ENCODE measurements at regions not wholly inside any gene's neighbourhood (a gene's known extent, or its start where the extent isn't known, plus 50 kb on each side); places are given as distances from the start of the nearest gene placed in this dataset.

DNA sequence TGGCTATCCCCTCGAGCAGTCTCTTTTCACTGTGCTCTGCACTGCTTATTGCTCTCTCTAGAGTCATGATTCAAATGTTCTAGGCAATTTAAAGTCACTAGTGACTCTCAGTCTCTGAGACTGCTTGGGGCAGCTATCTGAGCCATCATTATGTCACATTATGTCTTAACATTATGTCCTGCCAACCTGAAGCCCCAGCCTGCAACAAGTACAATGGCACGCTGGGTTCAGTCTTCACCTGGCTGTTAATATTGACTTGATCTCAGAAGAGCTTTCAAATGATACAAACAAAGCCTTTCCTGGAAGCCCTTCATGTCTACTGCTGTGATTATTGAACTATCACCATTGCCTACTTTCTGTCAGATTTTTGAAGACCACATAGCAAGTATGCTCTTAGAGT, 128.1 kb upstream of the GRM7 start:
- no peak overlapping the region for H3K4me3 ChIP-seq (ENCODE audit: low read depth, low read length)
- H3K36me3 ChIP-seq (ENCODE audit: control insufficient read depth, insufficient read depth, low read length) = no peaks in the 10 kb centered on the region
- H3K9ac ChIP-seq (ENCODE audit: low read depth, low read length) = no peak overlapping the region
- no peaks in the 10 kb centered on the region for H3K4me1 ChIP-seq (ENCODE audit: control insufficient read depth, insufficient read depth, low read length)
- no peaks in the 10 kb centered on the region for H3K27me3 ChIP-seq (ENCODE audit: control insufficient read depth, insufficient read depth, low read length)
- no peaks in the 10 kb centered on the region for H3K9me3 ChIP-seq (ENCODE audit: control insufficient read depth, insufficient read depth, low read length)

DNA sequence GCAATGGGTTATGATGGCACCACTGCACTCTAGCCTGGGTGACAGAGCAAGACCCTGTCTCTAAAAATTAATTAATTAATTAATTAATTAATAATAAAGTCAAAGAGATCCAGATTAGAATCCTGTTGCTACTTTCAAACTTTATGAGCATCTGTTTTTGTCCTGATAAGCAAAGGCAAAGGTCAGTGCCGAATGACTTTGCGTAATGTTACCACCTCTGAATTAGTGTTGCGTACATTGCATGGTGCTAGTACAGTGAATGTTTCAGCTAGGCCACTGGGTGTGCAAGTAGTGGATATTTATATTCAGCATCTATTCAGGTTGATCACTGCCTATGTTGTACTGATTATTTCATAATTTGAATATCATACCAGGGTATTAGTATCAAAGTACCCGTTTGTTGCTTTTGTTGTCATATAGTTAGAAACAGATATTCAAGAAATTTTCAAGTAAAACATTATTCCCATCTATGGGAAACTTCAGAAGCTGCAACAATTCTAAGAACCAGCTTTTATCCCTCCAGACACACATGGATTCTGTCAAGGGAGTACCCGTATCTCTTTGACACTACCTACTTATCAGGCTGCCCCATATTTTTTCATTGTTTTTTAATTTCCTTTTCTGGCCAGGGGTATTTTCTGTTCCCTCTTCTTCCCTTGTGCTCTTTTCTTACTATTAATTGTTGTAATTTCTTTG, 127.1 kb upstream of the GRM7 start:
- no peak overlapping the region for H3K4me3 ChIP-seq (ENCODE audit: low read depth, low read length)

DNA sequence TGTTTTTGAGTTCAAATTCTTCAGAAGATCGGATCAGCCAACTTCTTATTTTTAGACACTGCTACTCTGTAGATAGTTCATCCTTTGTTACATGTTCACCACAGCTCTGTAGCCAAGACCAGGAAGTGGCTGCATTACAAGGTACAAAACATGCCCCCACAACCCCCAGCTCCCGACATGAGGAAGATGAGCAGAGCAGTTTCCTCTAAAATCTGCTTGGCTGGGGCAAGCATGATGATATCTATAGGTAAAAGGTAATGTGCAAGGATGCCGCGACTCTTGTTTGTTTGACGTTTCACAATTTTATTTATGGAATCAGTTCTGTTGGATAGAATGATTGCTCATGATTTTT, 126.5 kb upstream of the GRM7 start:
- Histone ChIP-seq H3K4me3 (ENCODE audit: low read depth, low read length) (no peak overlapping the region), H3K9ac (ENCODE audit: low read depth, low read length) (no peak overlapping the region), H3K27me3 (ENCODE audit: control insufficient read depth, insufficient read depth, low read length) (no peaks in the 10 kb centered on the region), H3K4me1 (ENCODE audit: control insufficient read depth, insufficient read depth, low read length) (no peaks in the 10 kb centered on the region), H3K9me3 (ENCODE audit: control insufficient read depth, insufficient read depth, low read length) (no peaks in the 10 kb centered on the region), H3K36me3 (ENCODE audit: control insufficient read depth, insufficient read depth, low read length) (no peaks in the 10 kb centered on the region)

More for the DNA sequence above, 127.1 kb upstream of the GRM7 start:
- no peaks in the 10 kb centered on the region for H3K27me3 ChIP-seq (ENCODE audit: control insufficient read depth, insufficient read depth, low read length)
- no peaks in the 10 kb centered on the region for H3K4me1 ChIP-seq (ENCODE audit: control insufficient read depth, insufficient read depth, low read length)
- no peaks in the 10 kb centered on the region for H3K36me3 ChIP-seq (ENCODE audit: control insufficient read depth, insufficient read depth, low read length)
- no peak overlapping the region for H3K9ac ChIP-seq (ENCODE audit: low read depth, low read length)
- no peaks in the 10 kb centered on the region for H3K9me3 ChIP-seq (ENCODE audit: control insufficient read depth, insufficient read depth, low read length)

DNA sequence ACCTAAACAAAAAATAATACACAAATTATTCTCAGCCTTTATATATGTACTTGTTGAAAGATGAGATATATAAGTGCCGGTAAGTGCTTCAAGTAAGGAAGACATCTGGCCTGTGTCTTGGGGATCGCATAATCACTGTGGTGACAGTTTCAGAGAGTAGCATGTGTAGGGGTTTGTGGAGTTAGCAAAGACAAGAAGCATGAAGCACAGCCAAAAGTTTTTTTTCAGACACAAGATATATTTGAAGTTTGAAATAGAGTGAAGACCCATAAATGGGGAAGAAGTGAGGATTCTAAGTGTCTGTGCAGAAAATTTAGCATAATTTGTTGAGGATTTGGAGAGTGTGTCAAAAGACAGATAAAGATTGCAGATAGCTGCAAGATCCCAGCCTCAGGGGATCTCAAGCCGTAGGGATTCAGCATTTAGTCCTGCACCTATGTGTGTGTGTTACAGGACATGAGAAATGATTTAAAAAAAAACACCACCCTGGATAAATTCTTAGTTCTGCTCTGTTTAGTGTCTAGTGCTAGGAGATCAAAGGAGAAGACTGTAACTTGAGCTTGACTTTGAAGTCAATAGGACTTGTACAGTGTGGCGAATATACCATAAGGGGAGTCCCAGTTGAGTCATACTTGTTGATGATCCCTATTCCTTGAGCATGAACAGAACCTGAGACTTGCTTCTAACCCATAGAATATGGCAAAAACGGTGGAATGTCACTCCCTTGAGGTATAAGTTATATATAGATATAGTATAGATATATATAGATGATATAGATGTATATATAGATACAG, 123.9 kb upstream of the GRM7 start:
- no peak overlapping the region for H3K9ac ChIP-seq (ENCODE audit: low read depth, low read length)
- H3K36me3 ChIP-seq (ENCODE audit: control insufficient read depth, insufficient read depth, low read length) = no peaks in the 10 kb centered on the region
- no peaks in the 10 kb centered on the region for H3K27me3 ChIP-seq (ENCODE audit: control insufficient read depth, insufficient read depth, low read length)
- H3K4me1 ChIP-seq (ENCODE audit: control insufficient read depth, insufficient read depth, low read length) = no peaks in the 10 kb centered on the region
- H3K9me3 ChIP-seq (ENCODE audit: control insufficient read depth, insufficient read depth, low read length) = no peaks in the 10 kb centered on the region
- H3K4me3 ChIP-seq (ENCODE audit: low read depth, low read length) = no peak overlapping the region

DNA sequence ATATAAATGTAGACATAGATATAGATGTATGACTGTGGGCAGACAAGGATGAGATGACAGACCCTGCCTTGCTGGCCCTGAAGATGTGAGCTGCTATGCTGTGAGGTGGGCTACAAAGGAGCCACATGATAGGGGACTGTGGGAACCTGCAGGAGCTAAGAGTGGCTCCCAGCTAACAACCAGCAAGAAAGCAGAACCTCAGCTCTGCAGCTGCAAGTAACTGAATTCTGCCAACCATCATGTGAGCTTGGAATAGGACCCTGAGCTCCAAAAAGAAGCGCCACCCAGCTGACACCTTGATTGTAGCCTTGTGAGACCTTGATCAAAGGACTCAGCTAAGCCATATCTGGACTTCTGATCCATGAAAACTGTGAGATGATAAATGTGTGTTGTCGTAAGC, 123.3 kb upstream of the GRM7 start:
- Histone ChIP-seq H3K36me3 (ENCODE audit: control insufficient read depth, insufficient read depth, low read length) (no peaks in the 10 kb centered on the region), H3K27me3 (ENCODE audit: control insufficient read depth, insufficient read depth, low read length) (no peaks in the 10 kb centered on the region)

DNA sequence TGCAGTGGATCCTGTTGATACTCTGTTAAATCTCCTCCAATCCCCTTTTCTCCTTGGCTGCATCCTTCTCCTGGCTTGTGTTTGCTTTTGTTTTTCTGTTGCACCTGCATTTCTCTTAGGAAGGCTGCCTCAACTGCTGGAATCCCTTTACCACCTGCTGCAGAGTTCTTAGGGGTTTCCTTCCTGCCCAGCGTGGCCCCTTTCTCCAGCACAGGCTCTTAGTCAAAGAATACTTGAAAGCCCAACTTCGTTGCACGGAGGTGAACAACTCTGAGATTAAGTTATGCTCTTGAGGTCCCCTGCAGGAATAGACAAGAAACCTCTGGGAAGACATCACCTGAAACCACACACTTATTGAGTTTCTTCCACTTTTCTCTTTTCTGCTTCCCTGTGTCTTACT, 121.6 kb upstream of the GRM7 start:
- Histone ChIP-seq H3K9ac (ENCODE audit: low read depth, low read length) (no peak overlapping the region), H3K27me3 (ENCODE audit: control insufficient read depth, insufficient read depth, low read length) (no peaks in the 10 kb centered on the region), H3K9me3 (ENCODE audit: control insufficient read depth, insufficient read depth, low read length) (no peaks in the 10 kb centered on the region), H3K4me3 (ENCODE audit: low read depth, low read length) (no peak overlapping the region), H3K4me1 (ENCODE audit: control insufficient read depth, insufficient read depth, low read length) (no peaks in the 10 kb centered on the region), H3K36me3 (ENCODE audit: control insufficient read depth, insufficient read depth, low read length) (no peaks in the 10 kb centered on the region)

More for the DNA sequence above, 123.3 kb upstream of the GRM7 start:
- Histone ChIP-seq H3K9me3 (ENCODE audit: control insufficient read depth, insufficient read depth, low read length) (no peaks in the 10 kb centered on the region), H3K9ac (ENCODE audit: low read depth, low read length) (no peak overlapping the region), H3K4me3 (ENCODE audit: low read depth, low read length) (no peak overlapping the region), H3K4me1 (ENCODE audit: control insufficient read depth, insufficient read depth, low read length) (no peaks in the 10 kb centered on the region)

DNA sequence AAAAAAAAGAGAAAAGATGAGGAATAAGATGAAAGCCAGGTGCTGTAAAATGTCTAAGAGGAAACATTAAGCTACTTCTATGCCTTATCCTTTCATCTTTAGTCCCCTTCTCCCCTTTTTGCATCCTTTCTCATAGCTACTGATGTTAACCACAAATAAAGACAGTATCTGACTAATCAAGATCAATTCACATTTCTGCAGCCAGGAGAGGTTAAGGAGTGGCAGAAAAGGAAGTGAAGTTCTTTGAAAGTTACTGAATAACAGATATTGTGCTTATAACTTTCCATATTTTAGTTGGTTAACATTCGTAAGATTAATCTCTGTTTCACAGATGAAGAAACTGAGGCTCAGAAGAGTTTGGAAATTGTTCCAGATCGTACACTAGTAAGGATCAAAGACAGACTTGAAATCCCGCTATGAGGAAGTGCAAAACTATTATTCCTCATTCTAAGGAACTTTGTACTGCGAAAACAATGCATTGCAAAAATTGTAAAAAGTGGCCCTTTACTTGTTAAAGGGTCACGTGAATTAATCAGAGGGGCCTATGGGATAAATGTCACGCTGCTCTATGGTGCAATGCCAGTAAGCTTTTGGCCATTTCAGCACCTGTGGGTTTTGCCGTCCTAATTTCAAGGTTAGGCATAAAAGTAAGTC, 117.7 kb upstream of the GRM7 start:
- no peaks in the 10 kb centered on the region for H3K27me3 ChIP-seq (ENCODE audit: control insufficient read depth, insufficient read depth, low read length)
- H3K4me1 ChIP-seq (ENCODE audit: control insufficient read depth, insufficient read depth, low read length) = peaks cover 4% of the 10 kb centered on the region
- no peak overlapping the region for H3K9ac ChIP-seq (ENCODE audit: low read depth, low read length)
- H3K36me3 ChIP-seq (ENCODE audit: control insufficient read depth, insufficient read depth, low read length) = no peaks in the 10 kb centered on the region
- H3K9me3 ChIP-seq (ENCODE audit: control insufficient read depth, insufficient read depth, low read length) = no peaks in the 10 kb centered on the region
- no peak overlapping the region for H3K4me3 ChIP-seq (ENCODE audit: low read depth, low read length)

DNA sequence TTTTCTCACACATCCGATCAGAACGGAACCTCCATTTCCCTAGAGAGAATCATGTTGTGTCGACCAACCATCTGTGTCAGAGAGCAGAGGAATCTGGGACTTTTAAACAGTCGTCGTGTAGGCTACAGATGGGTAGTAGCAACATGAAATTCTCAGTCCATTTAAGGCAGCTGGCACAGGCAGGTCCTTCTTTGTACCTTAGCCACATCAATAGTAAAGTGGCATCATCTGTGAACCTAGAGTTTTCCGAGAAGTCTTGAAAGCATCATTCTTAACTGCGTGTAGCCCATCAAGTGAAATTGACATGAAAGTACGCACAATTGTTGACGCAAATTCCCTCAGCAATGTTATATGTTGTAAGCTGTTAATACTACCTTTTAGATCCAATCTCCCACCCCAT, 114.5 kb upstream of the GRM7 start:
- Histone ChIP-seq H3K9ac (ENCODE audit: low read depth, low read length) (no peak overlapping the region), H3K36me3 (ENCODE audit: control insufficient read depth, insufficient read depth, low read length) (no peaks in the 10 kb centered on the region), H3K4me1 (ENCODE audit: control insufficient read depth, insufficient read depth, low read length) (peaks cover 4% of the 10 kb centered on the region), H3K9me3 (ENCODE audit: control insufficient read depth, insufficient read depth, low read length) (no peaks in the 10 kb centered on the region), H3K4me3 (ENCODE audit: low read depth, low read length) (no peak overlapping the region), H3K27me3 (ENCODE audit: control insufficient read depth, insufficient read depth, low read length) (no peaks in the 10 kb centered on the region)

DNA sequence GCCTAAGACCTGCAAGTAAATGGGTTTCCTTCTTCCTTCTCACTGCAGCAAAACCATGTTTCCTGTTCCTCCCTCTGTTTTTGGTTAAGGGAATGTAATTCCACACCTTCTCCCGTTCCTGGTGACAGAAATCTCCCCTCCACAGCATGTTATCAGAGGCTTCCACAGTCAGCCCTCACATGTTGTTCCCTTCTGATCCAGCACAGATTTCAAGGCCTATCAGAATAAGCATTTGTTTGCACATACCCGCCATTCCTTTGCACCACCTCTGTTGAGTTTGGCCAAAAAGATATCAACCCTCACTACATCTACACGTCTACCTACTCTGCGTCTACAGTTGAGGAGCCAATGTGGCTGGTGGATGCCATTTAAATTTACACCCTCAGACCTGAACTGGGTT, 113.9 kb upstream of the GRM7 start:
- Histone ChIP-seq H3K27me3 (ENCODE audit: control insufficient read depth, insufficient read depth, low read length) (no peaks in the 10 kb centered on the region), H3K9me3 (ENCODE audit: control insufficient read depth, insufficient read depth, low read length) (no peaks in the 10 kb centered on the region), H3K4me3 (ENCODE audit: low read depth, low read length) (no peak overlapping the region), H3K9ac (ENCODE audit: low read depth, low read length) (no peak overlapping the region), H3K36me3 (ENCODE audit: control insufficient read depth, insufficient read depth, low read length) (no peaks in the 10 kb centered on the region), H3K4me1 (ENCODE audit: control insufficient read depth, insufficient read depth, low read length) (peaks cover 4% of the 10 kb centered on the region)

DNA sequence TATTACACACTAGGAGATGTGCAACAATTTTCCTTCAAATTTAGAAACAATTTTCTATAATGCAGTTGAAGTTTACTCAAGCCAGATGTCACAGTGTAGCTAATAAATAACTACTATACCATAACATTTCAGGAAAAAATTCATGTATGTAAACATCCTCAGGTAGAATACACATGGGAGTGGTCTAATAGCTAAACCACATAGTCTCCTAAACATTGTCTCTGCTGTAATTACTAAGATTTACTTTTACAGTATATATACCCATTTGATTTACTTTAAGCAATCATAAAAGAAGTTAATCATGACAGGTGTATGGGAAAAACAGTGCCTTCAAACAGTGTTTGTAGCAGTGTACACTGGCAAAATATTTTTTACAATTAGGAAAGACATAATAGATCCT, 110.1 kb upstream of the GRM7 start:
- Histone ChIP-seq H3K4me1 (ENCODE audit: control insufficient read depth, insufficient read depth, low read length) (peaks cover under 1% of the 10 kb centered on the region), H3K4me3 (ENCODE audit: low read depth, low read length) (no peak overlapping the region), H3K27me3 (ENCODE audit: control insufficient read depth, insufficient read depth, low read length) (no peaks in the 10 kb centered on the region), H3K36me3 (ENCODE audit: control insufficient read depth, insufficient read depth, low read length) (no peaks in the 10 kb centered on the region), H3K9me3 (ENCODE audit: control insufficient read depth, insufficient read depth, low read length) (no peaks in the 10 kb centered on the region), H3K9ac (ENCODE audit: low read depth, low read length) (no peak overlapping the region)

DNA sequence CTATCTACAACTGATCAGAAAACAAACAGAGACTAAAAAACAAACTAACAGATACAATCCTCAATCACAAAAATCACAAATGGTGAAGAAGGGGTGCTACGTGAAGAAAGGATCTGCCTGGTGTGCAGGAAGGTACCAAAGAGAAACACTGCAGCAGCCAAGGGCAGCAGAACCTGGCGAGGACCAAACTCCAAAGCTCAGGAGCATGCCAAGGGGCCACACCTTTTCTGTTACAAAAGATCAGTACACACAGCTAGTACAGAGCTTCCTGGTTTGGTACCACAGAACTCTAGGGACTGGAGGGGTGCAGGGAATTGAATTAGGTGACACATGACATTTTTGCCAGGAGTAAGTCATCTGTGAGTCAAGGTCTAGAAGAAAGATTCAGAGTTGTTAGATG, 107.4 kb upstream of the GRM7 start:
- H3K4me3 ChIP-seq (ENCODE audit: low read depth, low read length) = no peak overlapping the region
- H3K9ac ChIP-seq (ENCODE audit: low read depth, low read length) = no peak overlapping the region
- no peaks in the 10 kb centered on the region for H3K9me3 ChIP-seq (ENCODE audit: control insufficient read depth, insufficient read depth, low read length)
- no peaks in the 10 kb centered on the region for H3K27me3 ChIP-seq (ENCODE audit: control insufficient read depth, insufficient read depth, low read length)
- no peaks in the 10 kb centered on the region for H3K36me3 ChIP-seq (ENCODE audit: control insufficient read depth, insufficient read depth, low read length)
- H3K4me1 ChIP-seq (ENCODE audit: control insufficient read depth, insufficient read depth, low read length) = no peaks in the 10 kb centered on the region
